HT1080 (cell line): ENCODE measurements at regions not wholly inside any gene's neighbourhood (a gene's known extent, or its start where the extent isn't known, plus 50 kb on each side); places are given as distances from the start of the nearest gene placed in this dataset.
"Not testable (repeated sequence)": the region's sequence is repeated elsewhere in the genome, so short reads cannot be mapped to it uniquely, and the experiment has no call there.

ENCODE experiments used
- DNase-seq: peaks from one replicate; pipeline ENCODE4 v3.0.0-alpha.2; 2015; ENCODE audit warnings: low read depth

DNA sequence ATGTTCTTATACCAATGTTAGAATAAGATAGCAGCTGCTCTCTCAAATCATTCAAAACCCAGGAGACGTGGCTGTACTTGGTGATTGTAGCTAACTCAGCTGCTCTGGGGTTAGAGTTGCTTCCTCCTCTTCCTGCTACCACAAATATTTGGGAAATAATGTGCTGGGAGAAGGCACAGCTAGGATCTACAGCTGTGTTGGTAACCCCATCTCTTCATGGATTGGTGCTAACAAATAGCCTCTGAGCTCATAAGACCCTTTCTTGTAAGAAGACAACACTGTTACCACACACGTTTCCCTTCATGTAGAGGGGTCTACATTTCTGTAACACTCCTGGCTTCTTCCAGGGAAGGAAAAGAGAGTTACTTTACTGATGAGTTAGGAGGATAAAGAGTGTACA lies 911.0 kb upstream of the CITED2 start:
- no peak for DNase-seq

DNA sequence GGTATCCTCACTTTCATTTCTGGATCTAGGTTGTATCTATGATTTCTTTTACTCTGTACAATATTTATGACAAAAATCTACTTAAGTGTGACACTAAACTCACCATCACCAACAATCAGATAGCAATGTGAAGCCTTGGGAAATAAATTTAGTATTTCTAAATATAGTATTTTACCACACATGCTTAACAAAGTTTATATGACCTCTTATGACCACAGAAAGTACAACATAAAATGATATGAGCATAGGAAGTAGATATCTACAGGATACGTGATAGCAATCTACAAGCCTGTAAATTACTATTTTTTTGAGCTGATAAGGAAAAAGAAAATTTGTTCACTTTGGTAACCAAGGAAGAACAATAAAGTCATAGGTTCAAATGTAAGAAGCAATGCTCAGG lies 910.4 kb upstream of the CITED2 start:
- DNase-seq, result no peak

DNA sequence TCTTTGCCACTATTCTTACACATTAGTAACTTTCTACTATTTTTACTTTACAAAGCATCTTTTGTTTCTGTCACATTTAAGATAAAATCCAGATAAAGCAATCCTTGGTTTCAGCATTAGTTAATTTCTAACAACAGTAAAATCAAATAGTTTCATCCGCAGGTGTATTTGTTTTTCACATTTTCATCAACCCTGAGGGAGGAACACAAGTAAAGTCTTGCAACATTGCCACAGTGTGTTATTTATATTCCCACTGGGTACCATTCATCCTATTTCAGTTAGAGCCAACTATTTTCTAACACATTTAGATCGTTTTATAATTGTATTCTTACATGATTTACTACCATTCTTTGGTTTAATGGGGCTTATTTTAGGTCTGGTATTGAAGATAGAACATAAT lies 908.7 kb upstream of the CITED2 start:
- DNase-seq, result no peak

DNA sequence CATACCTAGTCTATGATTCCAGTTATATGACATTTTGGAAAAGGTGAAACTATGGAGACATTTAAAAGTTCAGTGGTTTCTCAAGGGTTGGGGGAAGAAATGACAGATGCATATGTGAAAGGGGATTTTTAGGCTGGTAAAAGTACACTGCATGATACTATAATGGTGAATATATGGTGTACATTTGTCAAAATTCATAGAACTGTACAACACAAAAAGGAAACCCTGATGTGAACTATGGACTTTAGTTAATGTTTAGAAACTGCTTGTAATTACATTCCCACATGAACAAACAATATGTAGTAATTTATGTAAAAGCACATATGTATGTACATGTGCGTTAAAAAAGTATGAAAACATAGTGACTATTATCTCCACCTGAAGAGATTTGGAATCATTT lies 907.3 kb upstream of the CITED2 start:
- no peak for DNase-seq

DNA sequence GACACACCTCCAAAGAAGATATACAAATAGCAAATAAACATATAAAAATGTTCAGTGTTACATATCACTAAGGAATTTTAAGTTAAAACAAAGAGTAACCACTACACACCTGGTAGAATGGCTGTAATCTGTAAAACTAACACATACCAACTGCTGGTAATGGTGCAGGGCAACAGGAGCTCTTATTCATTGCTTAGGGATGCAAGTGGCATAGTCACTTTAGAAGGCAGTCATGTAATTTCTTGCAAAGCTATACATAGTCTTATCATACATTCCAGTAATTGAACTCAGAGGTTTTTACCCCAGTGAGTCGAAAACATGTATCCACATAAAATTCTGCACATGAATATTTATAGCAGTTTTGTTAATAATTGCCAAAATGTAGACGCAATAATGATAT lies 906.8 kb upstream of the CITED2 start:
- no peak for DNase-seq

DNA sequence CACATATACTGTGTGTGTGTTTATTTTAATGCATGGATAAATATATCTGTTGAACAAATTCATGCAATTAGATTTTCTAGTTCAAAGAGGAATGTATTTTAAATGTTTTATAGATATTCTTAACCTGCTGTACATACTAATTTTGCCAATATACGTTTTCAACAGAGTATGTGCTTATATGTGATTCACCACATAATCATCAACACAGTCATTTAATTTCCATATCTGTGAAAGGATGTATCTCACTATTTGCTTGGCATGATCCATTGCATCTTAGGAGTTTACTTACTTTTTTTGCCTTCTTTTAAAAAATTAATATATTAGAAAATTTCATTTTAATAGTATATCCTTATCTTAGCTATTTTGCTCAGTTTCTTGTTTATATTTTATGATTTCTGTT lies 902.3 kb upstream of the CITED2 start:
- DNase-seq, result no peak

DNA sequence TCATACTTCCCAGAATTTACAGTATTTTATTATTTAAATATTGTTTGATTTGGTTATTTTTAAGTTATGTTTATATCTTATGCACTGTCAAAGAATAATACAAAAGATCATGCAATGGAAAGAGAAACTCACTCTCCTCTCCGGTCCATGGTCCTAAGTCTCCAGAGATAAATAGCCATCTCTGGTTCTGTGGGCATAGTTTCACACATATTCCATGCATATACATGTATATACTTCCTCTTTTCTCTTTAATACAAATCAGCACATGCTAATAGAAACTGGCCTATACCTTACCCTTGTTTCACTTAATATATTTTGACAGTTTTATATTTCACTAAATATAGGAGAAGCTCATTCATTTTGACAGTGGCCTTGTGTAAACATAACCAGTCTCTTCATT lies 901.7 kb upstream of the CITED2 start:
- DNase-seq, result no peak

DNA sequence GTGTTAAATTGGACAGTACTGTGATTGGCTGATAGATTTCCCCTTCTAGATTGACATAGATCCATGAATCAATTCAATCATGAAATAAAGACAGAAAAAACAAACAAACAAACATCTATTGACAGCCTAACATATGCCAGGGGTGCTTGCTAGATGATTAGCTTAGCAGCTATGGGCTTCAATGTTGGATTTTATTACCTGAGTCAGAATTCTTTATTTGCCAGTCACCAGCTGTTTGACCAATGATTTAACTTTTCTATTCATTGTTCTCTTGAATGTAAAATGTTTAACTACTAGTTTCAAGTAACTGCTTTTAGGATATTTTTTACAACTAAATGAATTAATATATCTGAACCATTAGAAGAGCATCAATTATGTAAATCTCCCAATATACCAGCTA lies 901.3 kb upstream of the CITED2 start:
- no peak for DNase-seq

DNA sequence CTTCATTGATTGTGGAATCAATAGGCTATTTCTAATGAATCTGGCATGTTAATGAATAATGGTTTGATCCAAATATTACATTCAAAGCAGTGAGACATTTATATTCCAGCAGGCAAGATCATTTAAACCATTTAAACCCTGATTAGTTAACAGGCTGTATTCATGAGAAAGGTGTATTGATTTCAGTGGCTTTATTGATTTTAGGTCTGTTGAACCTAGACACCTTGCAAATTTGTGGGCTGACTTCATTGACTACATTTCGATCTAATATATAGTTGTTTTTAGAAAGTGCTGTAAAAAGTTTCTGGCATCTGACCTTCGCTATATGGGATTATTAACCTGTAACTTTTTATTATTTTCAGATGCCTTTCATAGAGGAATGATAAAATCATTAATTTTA lies 900.1 kb upstream of the CITED2 start:
- DNase-seq, result no peak

DNA sequence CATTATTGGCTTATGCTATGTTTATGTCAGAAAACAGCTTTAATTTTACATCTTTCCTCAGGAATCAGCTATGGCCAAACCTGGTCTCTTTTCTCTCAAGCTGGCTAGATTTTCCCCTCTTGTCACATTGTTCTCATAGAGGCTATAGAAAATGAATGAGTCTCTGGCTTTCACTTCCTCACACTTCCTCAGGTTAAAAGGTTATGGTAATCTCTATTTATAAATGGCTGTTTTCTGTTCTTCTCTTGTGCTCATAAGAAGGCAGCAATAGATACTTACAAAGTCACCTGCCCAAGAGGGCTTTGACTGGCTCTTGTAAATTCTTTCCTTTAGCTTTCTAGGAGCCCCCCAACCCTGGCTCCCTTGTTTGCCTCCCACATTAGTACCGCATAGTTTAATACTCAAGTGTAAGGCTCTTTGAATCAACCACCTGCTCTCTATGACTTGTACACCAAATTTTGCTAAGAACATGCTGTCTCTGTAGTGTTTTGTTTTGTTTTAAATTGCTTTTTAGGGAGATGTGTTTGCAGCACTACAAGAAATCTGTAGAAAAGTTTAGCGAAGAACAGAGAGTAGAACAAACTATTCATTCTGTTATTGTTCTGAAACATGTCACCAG lies 897.4 kb upstream of the CITED2 start:
- no peak for DNase-seq

DNA sequence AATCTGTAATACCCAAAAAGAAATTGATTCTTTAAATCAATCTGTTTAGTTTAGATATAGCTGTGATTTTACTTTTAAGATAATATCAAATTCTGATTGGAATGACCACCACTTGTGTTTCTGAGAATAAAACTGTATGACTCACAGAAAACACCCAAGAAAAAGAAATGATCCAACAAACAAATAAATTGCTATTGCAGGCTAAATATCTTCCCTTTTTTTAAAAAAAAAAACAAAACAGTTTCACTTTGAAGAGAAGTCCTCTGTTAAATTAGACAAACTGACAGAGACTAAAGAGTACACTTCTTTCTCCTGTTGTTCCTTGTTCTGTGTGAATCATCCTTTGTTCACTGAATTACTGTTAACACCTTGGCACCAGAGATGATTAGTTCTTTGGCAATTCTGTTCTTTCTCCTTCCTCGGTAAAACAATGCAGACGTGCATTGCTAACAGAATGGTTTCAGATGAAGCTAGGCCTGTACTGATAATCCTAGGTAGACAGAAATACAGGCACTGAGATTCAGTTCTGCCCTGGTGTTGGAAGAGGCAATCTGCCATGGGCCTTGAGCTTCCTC lies 895.2 kb upstream of the CITED2 start:
- DNase-seq, result no peak

DNA sequence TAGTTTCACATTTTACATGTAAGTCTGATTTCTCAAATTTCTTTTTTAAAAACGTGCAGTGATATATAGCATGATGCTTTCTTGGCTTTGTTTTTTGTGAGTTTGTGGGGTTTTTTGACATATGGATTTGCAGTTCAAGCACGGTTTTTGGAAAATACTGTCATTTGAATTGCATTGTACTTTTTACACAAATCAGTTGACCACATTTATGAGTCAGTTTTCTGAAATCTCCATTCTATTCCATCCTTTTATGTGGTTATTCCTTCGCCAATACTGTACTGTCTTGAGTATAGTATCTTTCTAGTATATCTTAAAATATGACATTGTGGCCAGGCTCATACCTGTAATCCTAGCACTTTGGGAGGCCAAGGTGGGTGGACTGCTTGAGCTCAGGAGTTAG lies 890.0 kb upstream of the CITED2 start:
- peak; percentile 6 for DNase-seq

DNA sequence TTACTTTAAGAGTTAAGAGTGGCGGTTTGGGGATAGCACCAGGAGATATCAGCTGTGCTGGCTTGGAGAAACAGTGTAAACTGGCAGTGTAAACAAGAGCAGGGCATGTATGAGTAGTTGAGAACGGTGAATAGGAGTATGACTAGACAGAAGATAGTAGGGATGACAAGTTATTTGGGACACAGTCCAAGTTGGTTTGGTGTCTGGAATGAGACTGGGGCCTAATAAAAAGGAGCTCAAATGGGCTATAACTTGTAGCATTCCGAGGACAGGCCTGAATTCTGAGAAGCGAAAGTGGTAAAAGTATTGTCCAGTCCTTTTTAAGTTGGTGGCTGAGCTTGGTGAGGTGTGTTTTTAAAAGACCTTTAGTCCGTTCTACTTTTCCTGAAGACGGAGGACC lies 883.9 kb upstream of the CITED2 start:
- DNase-seq, result not testable (repeated sequence)

DNA sequence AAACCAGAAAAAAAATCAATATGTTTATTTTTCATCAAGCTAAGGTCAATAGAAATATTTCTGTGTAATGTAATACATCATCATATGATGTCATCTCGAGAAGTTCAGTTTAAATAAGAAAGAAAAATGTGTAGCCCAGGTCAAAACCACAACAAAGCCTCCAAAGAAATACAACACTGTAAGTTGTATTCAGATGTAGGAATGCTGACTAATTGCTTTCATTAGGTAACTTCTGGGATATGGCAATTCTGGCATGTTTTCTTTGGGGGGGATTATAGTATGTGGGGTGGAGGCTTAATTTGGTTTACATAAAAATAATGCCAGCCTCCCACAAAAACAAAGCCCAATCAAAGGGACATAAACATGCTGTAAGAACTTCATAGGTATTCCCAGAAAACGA lies 881.8 kb upstream of the CITED2 start:
- peak; percentile 39 for DNase-seq

DNA sequence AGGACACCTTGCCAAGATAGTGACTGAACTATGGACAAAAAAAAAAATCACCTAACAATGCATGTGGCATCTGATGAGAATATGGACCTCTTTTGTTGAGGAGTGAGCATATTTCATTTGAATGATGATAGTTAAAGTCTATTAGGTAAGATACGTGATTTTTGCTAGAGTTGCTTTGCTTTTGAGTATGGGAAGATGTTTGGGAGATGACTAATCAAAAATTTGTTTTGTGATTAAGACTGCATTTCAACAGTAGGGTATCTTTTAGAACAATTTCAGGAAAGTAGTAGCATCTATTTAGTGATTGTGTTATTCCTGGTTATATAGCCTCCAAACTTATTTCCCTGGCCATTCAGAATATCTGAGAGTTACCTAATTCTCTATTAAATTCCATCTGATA lies 878.6 kb upstream of the CITED2 start:
- peak; percentile 7 for DNase-seq

DNA sequence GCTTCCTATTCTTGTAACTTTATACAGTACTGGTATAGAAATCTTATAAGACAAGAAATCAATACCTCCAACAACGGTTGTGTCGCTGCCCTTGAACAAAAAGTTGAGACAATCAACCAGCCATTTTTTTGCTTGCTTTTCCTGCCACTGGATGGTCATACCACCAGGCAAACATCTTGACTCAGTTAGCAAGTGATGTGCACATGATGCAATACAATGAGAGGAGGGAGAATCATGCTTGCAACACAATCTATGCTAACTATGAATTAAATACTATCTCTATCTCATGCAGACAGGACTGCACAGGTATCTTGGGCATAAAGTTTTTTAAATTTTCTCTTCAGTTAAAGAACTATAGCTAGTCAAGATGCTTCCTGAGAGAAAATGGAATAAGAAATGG lies 877.7 kb upstream of the CITED2 start:
- no peak for DNase-seq

DNA sequence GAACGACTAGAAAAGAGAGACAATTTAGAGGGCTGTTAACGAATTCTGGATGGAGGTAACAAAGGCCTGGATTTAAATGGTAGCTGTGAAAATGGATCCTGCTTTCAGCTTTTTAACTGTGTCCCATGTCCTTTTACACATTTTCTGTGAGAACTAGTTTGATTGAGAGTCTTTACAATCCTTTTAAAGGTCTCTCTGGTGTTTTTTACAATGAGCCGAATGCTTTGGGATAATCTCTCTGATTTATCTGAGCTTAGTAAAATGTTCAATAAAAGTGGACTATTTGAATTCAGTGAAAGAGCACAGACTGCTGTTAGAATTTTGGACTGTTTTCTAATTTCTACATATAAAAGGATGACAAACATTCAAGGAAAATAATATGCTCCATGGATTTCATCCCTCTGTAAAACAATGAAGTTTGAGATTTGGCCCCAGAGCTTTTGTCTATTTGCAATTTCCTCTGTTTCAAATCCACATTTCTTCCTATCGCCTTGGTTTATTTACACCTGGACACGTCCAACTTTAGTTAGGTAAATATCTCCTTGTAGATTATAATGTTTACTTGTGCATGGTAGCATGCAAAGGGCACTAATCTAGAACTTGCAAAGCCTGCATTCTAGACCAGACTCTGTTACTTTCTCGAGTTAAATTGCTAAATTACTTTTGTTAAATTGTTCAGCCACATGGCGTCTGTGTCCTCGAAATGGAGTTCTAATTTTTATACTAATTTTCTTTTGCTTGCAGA lies 871.0 kb upstream of the CITED2 start:
- no peak for DNase-seq

DNA sequence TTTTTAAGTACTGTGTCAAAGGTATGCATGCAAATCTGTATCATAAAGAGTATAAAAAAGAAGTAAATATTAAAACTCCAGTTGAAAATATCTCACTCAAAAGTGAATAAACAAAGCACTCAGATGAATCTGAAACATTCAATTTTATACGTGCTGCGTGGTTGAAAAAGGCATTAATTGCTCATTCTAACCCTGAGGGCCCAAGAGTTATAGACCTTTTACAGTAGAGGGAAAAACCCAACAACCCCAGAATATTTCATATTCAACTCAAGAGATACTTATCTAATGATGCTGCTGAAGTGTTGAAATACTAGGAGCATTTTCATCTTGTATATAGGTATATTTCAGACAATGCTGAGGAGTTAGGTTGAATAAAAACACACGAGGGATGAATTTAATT lies 862.8 kb upstream of the CITED2 start:
- no peak for DNase-seq

DNA sequence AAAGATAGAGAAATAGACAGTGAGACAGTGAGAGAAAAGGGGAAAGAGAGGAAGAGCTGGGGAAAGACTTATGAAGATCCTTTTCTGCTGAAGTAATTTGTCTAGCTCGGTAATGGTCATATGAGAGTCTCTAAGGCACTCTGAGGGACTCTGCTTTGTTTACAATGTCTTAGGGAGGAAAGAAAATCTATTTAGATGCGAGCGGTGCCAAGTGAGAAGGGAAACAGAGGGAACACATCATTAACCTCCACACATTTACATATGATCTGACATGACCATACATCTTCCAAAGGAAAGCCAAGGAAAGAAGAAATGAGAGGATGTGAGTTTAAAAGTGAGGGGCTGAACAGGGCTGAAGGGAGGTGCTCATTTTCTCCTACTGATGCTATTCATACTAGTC lies 862.3 kb upstream of the CITED2 start:
- no peak for DNase-seq

DNA sequence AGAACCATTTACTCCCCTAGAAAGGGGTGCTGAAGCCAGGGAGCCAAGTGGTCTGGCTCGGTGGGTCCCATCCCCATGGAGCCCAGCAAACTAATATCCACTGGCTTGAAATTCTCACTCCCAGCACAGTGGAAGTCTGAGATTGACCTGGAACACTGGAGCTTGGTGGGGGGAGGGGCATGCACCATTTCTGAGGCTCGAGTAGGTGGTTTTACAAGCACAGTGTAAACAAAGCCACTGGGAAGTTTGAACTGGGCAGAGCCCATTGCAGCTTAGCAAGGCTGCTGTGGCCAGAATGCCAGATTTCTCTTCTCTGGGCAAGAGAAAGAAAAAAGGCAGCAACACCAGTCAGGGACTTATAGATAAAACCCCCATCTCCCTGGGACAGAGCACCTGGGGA lies 855.8 kb upstream of the CITED2 start:
- no peak for DNase-seq

DNA sequence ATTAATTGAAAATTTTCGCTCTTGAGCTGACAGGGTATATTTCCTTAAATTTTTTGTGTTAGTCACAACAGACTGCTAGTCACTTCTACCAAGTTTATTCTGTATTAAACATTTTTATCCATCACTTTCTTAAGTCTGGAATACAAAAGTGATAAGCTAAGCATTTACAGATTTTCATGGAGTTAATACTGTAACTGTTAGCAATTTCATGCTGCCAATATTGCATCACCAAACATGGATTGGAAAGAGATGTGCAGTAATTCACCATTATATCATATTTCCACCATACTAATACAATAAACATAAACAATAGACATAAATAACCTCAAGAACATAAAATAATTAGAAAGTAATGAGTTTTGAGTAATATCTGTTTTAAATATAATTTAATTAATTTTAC lies 854.0 kb upstream of the CITED2 start:
- DNase-seq, result no peak

DNA sequence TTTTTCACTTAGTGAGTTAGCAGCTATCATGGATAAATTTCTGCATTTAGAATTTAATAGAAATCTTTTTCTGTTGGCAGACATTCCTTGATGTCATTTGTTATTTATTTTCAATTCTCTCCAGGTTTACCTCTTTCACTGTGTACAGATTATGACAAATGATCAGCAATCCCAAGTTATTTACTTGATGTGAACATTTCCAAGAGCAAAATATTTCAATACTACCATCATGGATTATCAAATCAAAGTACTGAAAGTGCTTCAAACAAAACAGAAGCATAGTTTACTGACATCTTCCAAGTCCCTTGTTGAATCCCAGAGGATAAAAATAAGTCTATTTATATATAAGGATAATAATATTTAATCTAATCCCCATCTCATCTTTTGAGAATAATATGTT lies 852.2 kb upstream of the CITED2 start:
- DNase-seq, result no peak
